Adrenal gland (tissue), 5 donors: ENCODE measurements at regions not wholly inside any gene's neighbourhood (a gene's known extent, or its start where the extent isn't known, plus 50 kb on each side); places are given as distances from the start of the nearest gene placed in this dataset.

Experiments used
- POLR2A ChIP-seq, 2 donors: fragments of 450-650 bp; IDR thresholded peaks; one replicate each; pipeline ENCODE4 v1.6.1; 2017; ENCODE audit warnings: antibody characterized with exemption in 2 of 2, mild to moderate bottlenecking in 2 of 2, moderate library complexity in 1 of 2
- TF ChIP-seq, protein P1 (sequence below), 6 experiments: fragments of 450-650 bp in 4 of 6; fragments of 200-600 bp in 2 of 6; sonication (generic) in 1 of 6; IDR thresholded peaks; 1 replicate in 5 of 6; 2 replicates in 1 of 6; pipeline versions ENCODE4 v1.5.1 to v1.8.0; 2016 to 2021; ENCODE audit warnings: antibody characterized with exemption in 6 of 6, mild to moderate bottlenecking in 2 of 6, moderate library complexity in 1 of 6
- donor health status: DM: no; HTN: no; CAD: no.

DNA sequence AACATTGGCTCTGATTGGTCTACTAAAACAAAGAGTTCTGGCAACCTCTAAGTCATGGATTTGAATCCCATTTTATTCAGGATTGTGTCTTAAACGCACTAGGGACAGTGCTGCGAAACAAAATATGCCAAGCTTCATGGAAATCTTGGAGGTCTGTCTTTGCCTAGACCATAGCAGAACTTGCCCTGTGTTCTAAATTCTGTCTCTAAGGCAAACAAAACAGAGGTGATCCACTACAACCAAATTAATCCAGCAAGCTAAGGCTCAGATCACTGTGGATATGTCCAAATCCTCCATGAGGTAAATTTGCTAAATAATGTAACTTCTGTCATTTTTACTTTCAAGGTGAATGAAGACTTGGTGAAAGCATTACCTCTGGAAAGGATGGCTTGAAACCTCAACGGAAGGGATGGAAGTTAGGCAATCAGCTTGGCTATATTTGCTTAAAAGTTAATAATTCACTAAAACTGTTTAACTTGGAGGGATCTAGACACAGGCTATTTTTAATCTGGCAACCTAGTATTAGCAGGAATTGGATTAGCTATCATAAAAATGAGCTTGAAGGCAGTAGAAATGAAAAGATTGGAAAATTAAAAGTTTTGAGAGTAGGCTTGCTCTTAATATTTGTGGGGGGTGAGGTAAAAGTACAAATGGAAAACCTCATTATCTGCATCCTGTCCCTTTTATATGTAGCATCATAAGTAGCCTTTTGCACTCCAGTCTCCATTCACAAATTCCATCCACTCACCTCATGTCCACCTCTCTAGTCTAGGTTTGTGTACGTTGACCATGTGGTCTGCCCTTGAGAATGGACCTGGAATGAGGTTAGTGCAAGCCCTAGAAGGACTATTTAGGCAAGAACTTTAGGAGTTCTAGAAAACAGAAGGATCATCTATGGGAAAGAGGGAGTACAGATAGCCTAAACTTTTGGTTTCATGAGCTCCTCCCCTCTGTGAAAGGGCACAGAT lies 176.2 kb downstream of the SMC2 start:
- TF ChIP-seq, protein P1, sequence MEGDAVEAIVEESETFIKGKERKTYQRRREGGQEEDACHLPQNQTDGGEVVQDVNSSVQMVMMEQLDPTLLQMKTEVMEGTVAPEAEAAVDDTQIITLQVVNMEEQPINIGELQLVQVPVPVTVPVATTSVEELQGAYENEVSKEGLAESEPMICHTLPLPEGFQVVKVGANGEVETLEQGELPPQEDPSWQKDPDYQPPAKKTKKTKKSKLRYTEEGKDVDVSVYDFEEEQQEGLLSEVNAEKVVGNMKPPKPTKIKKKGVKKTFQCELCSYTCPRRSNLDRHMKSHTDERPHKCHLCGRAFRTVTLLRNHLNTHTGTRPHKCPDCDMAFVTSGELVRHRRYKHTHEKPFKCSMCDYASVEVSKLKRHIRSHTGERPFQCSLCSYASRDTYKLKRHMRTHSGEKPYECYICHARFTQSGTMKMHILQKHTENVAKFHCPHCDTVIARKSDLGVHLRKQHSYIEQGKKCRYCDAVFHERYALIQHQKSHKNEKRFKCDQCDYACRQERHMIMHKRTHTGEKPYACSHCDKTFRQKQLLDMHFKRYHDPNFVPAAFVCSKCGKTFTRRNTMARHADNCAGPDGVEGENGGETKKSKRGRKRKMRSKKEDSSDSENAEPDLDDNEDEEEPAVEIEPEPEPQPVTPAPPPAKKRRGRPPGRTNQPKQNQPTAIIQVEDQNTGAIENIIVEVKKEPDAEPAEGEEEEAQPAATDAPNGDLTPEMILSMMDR (IDR thresholded peaks at IDR 0.05) = no peak
- TF ChIP-seq POLR2A (IDR thresholded peaks at IDR 0.05) = no peak
